IPS-18c (cell line): ENCODE measurements at regions not wholly inside any gene's neighbourhood (a gene's known extent, or its start where the extent isn't known, plus 50 kb on each side); places are given as distances from the start of the nearest gene placed in this dataset.
"Not testable (repeated sequence)": the region's sequence is repeated elsewhere in the genome, so short reads cannot be mapped to it uniquely, and the experiment has no call there.

Experiments used
- H3K4me3 ChIP-seq: 2 replicates; pipeline ENCODE4 v1.7.0; 2013; ENCODE audit warnings: low read depth, mild to moderate bottlenecking, low read length, moderate library complexity; ENCODE audit not compliant: insufficient read depth
- H3K9me3 ChIP-seq: one replicate; pipeline ENCODE4 v1.6.1; 2013; ENCODE audit warnings: mild to moderate bottlenecking, low read length, moderate library complexity; ENCODE audit not compliant: control insufficient read depth, insufficient read depth

DNA sequence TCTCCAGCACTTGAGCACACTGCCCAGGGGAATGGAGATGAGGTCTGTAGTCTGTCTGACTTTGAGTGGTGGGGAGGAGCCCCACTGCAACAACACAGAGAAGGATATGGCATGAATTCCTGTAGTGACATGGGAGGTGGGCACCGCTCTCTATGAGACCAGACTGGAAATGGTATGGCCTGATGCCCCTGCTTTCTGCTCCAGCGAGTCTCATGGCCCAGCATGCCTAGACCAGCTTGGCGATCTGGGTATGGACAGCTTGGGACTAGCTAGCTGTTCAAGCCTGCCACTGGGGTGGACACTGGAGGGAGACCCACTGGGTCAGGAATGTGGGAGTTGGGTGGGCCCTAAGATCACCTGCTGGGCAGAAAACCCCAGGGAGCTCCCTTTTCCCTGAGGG is 477.8 kb upstream of the SEL1L start:
- no peaks in the 10 kb centered on the region for H3K9me3 ChIP-seq
- no peak overlapping the region for H3K4me3 ChIP-seq

- no peak overlapping the region for H3K4me3 ChIP-seq
- H3K9me3 ChIP-seq: no peaks in the 10 kb centered on the region
Observed at GRCh38 chr14:82029038-82029437, 495.4 kb upstream of the SEL1L start.

GRCh38 chr14:82035397-82035796 is 501.7 kb upstream of the SEL1L start:
- Histone ChIP-seq H3K9me3 (no peaks in the 10 kb centered on the region), H3K4me3 (no peak overlapping the region)

- H3K4me3 ChIP-seq, H3K9me3 ChIP-seq: not testable (repeated sequence)
Observed at GRCh38 chr14:82038066-82038465, 504.4 kb upstream of the SEL1L start.

- H3K9me3 ChIP-seq: no peaks in the 10 kb centered on the region
Observed at GRCh38 chr14:82045339-82045738, 511.7 kb upstream of the SEL1L start.

GRCh38 chr14:82046512-82047226 is 513.0 kb upstream of the SEL1L start:
- no peaks in the 10 kb centered on the region for H3K9me3 ChIP-seq
- H3K4me3 ChIP-seq: no peak overlapping the region

More at GRCh38 chr14:82045339-82045738, 511.7 kb upstream of the SEL1L start:
- H3K4me3 ChIP-seq: no peak overlapping the region

- no peak overlapping the region for H3K4me3 ChIP-seq
- H3K9me3 ChIP-seq: no peaks in the 10 kb centered on the region
Observed at GRCh38 chr14:82047777-82048470, 514.3 kb upstream of the SEL1L start.

GRCh38 chr14:82052778-82053177 is 519.1 kb upstream of the SEL1L start:
- Histone ChIP-seq H3K9me3 (no peaks in the 10 kb centered on the region), H3K4me3 (no peak overlapping the region)

GRCh38 chr14:82055515-82056115 is 522.0 kb upstream of the SEL1L start:
- no peaks in the 10 kb centered on the region for H3K9me3 ChIP-seq

DNA sequence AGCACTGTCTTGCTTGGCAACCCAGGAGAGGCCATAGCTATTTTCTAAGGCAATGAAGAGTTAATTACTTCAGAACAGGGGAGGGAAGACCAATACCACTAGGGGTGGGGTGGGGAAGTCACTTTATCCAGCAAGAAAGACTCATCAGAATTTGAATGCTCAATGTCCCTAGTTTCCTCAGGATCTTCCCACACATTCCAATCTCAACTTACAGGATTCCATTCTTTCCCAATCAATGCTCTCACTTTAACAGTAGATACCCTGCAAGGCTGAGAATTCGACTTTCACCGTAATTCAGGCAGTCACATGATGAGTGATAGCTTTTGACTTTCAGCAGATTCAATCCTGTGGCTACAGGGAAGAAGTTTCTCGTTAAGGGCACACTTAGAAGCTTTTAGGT is 526.6 kb upstream of the SEL1L start:
- Histone ChIP-seq H3K4me3 (no peak overlapping the region), H3K9me3 (no peaks in the 10 kb centered on the region)

More at GRCh38 chr14:82055515-82056115, 522.0 kb upstream of the SEL1L start:
- no peak overlapping the region for H3K4me3 ChIP-seq

GRCh38 chr14:82067221-82067875 is 533.7 kb upstream of the SEL1L start:
- H3K4me3 ChIP-seq: no peak overlapping the region
- H3K9me3 ChIP-seq: peaks cover 2% of the 10 kb centered on the region

- peaks cover 2% of the 10 kb centered on the region for H3K9me3 ChIP-seq
- H3K4me3 ChIP-seq: no peak overlapping the region
Observed at GRCh38 chr14:82070040-82070439, 536.4 kb upstream of the SEL1L start.

GRCh38 chr14:82070753-82071152 is 537.1 kb upstream of the SEL1L start:
- H3K9me3 ChIP-seq: peaks cover 2% of the 10 kb centered on the region
- no peak overlapping the region for H3K4me3 ChIP-seq

- Histone ChIP-seq H3K4me3 (no peak overlapping the region), H3K9me3 (no peaks in the 10 kb centered on the region)
Observed at GRCh38 chr14:82073547-82073946, 539.9 kb upstream of the SEL1L start.

- no peak overlapping the region for H3K4me3 ChIP-seq
- no peaks in the 10 kb centered on the region for H3K9me3 ChIP-seq
Observed at GRCh38 chr14:82075566-82075965, 541.9 kb upstream of the SEL1L start.

- no peak overlapping the region for H3K4me3 ChIP-seq
Observed at GRCh38 chr14:82079553-82079952, 545.9 kb upstream of the SEL1L start.

GRCh38 chr14:82080370-82080769 is 546.7 kb upstream of the SEL1L start:
- Histone ChIP-seq H3K4me3 (no peak overlapping the region), H3K9me3 (no peaks in the 10 kb centered on the region)

More at GRCh38 chr14:82079553-82079952, 545.9 kb upstream of the SEL1L start:
- H3K9me3 ChIP-seq: no peaks in the 10 kb centered on the region

- Histone ChIP-seq H3K9me3 (no peaks in the 10 kb centered on the region), H3K4me3 (no peak overlapping the region)
Observed at GRCh38 chr14:82084813-82085212, 551.2 kb upstream of the SEL1L start.
